GM19240 (cell line): ENCODE measurements at regions not wholly inside any gene's neighbourhood (a gene's known extent, or its start where the extent isn't known, plus 50 kb on each side); places are given as distances from the start of the nearest gene placed in this dataset.
"Not testable (repeated sequence)": the region's sequence is repeated elsewhere in the genome, so short reads cannot be mapped to it uniquely, and the experiment has no call there.

Experiments
- DNase-seq: peaks from one replicate; pipeline ENCODE4 v3.0.0; 2011; ENCODE audit warnings: low spot score; ENCODE audit not compliant: insufficient read length

- no peak for DNase-seq
Measured at GRCh38 chr7:41436139-41436538, 266.8 kb downstream of the INHBA start.

- not testable (repeated sequence) for DNase-seq
Measured at GRCh38 chr7:41435020-41435419, 267.9 kb downstream of the INHBA start.

GRCh38 chr7:41431671-41432070, 271.2 kb downstream of the INHBA start:
- no peak for DNase-seq

GRCh38 chr7:41428381-41428780, 274.5 kb downstream of the INHBA start:
- DNase-seq, result no peak

- DNase-seq, result no peak
Measured at GRCh38 chr7:41425926-41426325, 277.0 kb downstream of the INHBA start.

GRCh38 chr7:41421056-41421455, 281.8 kb downstream of the INHBA start:
- DNase-seq, result no peak

GRCh38 chr7:41420421-41420820, 282.5 kb downstream of the INHBA start:
- DNase-seq, result no peak

- DNase-seq, result no peak
Measured at GRCh38 chr7:41418337-41418736, 284.6 kb downstream of the INHBA start.

GRCh38 chr7:41416208-41416595, 286.7 kb downstream of the INHBA start:
- DNase-seq, result no peak

- DNase-seq, result no peak
Measured at GRCh38 chr7:41415471-41416207, 287.3 kb downstream of the INHBA start.

GRCh38 chr7:41415051-41415450, 287.8 kb downstream of the INHBA start:
- no peak for DNase-seq

GRCh38 chr7:41404375-41405074, 298.4 kb downstream of the INHBA start:
- DNase-seq, result no peak

GRCh38 chr7:41403291-41403690, 299.6 kb downstream of the INHBA start:
- DNase-seq, result no peak

- DNase-seq, result no peak
Measured at GRCh38 chr7:41401833-41402232, 301.1 kb downstream of the INHBA start.

GRCh38 chr7:41399171-41399570, 303.7 kb downstream of the INHBA start:
- no peak for DNase-seq

GRCh38 chr7:41391818-41392217, 311.1 kb downstream of the INHBA start:
- no peak for DNase-seq

- not testable (repeated sequence) for DNase-seq
Measured at GRCh38 chr7:41388933-41389332, 314.0 kb downstream of the INHBA start.

- no peak for DNase-seq
Measured at GRCh38 chr7:41385996-41386395, 316.9 kb downstream of the INHBA start.

- no peak for DNase-seq
Measured at GRCh38 chr7:41384418-41384817, 318.5 kb downstream of the INHBA start.

GRCh38 chr7:41383596-41383995, 319.3 kb downstream of the INHBA start:
- no peak for DNase-seq

- no peak for DNase-seq
Measured at GRCh38 chr7:41378156-41378555, 324.7 kb downstream of the INHBA start.

- DNase-seq, result no peak
Measured at GRCh38 chr7:41375582-41375981, 327.3 kb downstream of the INHBA start.
